Neural progenitor cell (in vitro differentiated cells): ENCODE measurements at regions not wholly inside any gene's neighbourhood (a gene's known extent, or its start where the extent isn't known, plus 50 kb on each side); places are given as distances from the start of the nearest gene placed in this dataset.

ENCODE experiments used
- DNase-seq: peaks from one replicate; pipeline ENCODE4 v3.0.0-alpha.2; 2016; ENCODE audit warnings: low spot score
- H2AFZ ChIP-seq: fragments of 200-600 bp; sonication (generic); replicated peaks from 2 replicates; pipeline ENCODE4 v1.6.1; 2016; ENCODE audit warnings: antibody characterized with exemption
- H3F3A ChIP-seq: fragments of 200-600 bp; sonication (generic); 2 replicates; pipeline ENCODE4 v1.6.1; 2016; ENCODE audit warnings: antibody characterized with exemption, low read depth
- H3K27ac ChIP-seq: fragments of 200-600 bp; sonication (generic); 2 replicates; pipeline ENCODE4 v1.5.1; 2016; ENCODE audit warnings: mild to moderate bottlenecking
- H3K27me3 ChIP-seq: fragments of 200-600 bp; sonication (generic); 2 replicates; pipeline ENCODE4 v1.6.1; 2016; ENCODE audit warnings: mild to moderate bottlenecking, moderate library complexity
- H3K36me3 ChIP-seq: fragments of 200-600 bp; sonication (generic); 2 replicates; pipeline ENCODE4 v1.5.1; 2016
- H3K4me1 ChIP-seq: fragments of 200-600 bp; sonication (generic); 2 replicates; pipeline ENCODE4 v1.6.1; 2016; ENCODE audit warnings: mixed run types
- H3K4me2 ChIP-seq: fragments of 200-600 bp; sonication (generic); 2 replicates; pipeline ENCODE4 v1.6.1; 2016
- H3K4me3 ChIP-seq: fragments of 200-600 bp; sonication (generic); 2 replicates; pipeline ENCODE4 v1.5.1; 2016
- H3K79me2 ChIP-seq: fragments of 200-600 bp; sonication (generic); 2 replicates; pipeline ENCODE4 v1.6.1; 2016; ENCODE audit warnings: low read depth
- H3K9ac ChIP-seq: fragments of 200-600 bp; sonication (generic); 2 replicates; pipeline ENCODE4 v1.6.1; 2016
- H3K9me3 ChIP-seq: fragments of 200-600 bp; sonication (generic); 2 replicates; pipeline ENCODE4 v1.5.1; 2016; ENCODE audit warnings: low read depth
- H4K20me1 ChIP-seq: fragments of 200-600 bp; sonication (generic); 2 replicates; pipeline ENCODE4 v1.6.1; 2016; ENCODE audit warnings: low read depth
- H3K27ac Mint-ChIP-seq: 3 replicates; pipeline ENCODE4 v1.8.0; 2021; ENCODE audit warnings: mixed read lengths
- H3K27me3 Mint-ChIP-seq: 2 replicates; pipeline ENCODE4 v1.8.0; 2022; ENCODE audit warnings: low read depth, mild to moderate bottlenecking, inconsistent platforms, moderate library complexity, mixed read lengths; ENCODE audit not compliant: insufficient read depth
- H3K36me3 Mint-ChIP-seq: 3 replicates; pipeline ENCODE4 v1.8.0; 2021; ENCODE audit warnings: mixed read lengths
- H3K4me1 Mint-ChIP-seq: 3 replicates; pipeline ENCODE4 v1.8.0; 2021; ENCODE audit warnings: mixed read lengths
- H3K4me3 Mint-ChIP-seq: 3 replicates; pipeline ENCODE4 v1.8.0; 2021; ENCODE audit warnings: mild to moderate bottlenecking, moderate library complexity, mixed read lengths
- H3K9me3 Mint-ChIP-seq: 3 replicates; pipeline ENCODE4 v1.8.0; 2020; ENCODE audit warnings: mixed read lengths
- EZH2 ChIP-seq: fragments of 200-600 bp; sonication (generic); IDR thresholded peaks from 2 replicates; pipeline ENCODE4 v1.6.1; 2017; ENCODE audit warnings: antibody characterized with exemption, mild to moderate bottlenecking, moderate library complexity
- EZH2phosphoT487 ChIP-seq: fragments of 200-600 bp; sonication (generic); IDR thresholded peaks from 2 replicates; pipeline ENCODE4 v1.6.1; 2017; ENCODE audit warnings: antibody characterized with exemption
- TF ChIP-seq, protein P1 (sequence below): fragments of 200-600 bp; sonication (generic); IDR thresholded peaks from 2 replicates; pipeline ENCODE4 v1.5.1; 2017; ENCODE audit warnings: antibody characterized with exemption, mild to moderate bottlenecking

DNA sequence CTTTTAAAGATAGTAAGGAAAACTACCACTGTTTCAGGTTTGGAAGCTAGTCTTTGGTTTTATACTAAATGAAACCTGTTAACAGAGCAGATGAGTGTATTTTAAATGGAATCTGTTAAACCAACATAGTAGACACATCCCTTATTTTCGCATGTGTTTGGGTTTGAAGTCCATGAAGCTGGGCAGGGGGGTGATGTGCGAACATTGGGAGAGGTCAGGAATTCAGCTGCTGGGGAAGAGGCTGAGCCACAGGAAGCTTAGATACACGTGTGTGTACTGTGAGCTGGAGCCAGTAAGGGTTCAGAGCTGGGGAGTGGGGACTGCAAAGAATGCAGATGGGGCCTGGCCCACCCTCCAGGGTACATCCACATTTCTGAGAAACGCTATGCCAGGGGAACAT lies 176.9 kb downstream of the VAPA start:
- Histone ChIP-seq H4K20me1 (peaks cover 8% of the 10 kb centered on the region), H3K36me3 (no peaks in the 10 kb centered on the region), H3K27me3 (no peaks in the 10 kb centered on the region), H3K4me2 (no peak overlapping the region), H3K4me1 (peaks cover 21% of the 10 kb centered on the region), H3K4me3 (no peak overlapping the region), H3K9ac (no peak overlapping the region), H3F3A (peaks cover 12% of the 10 kb centered on the region), H3K27ac (no peak overlapping the region), H3K79me2 (no peaks in the 10 kb centered on the region), H2AFZ (no peak overlapping the region), H3K9me3 (no peaks in the 10 kb centered on the region)
- no peak for TF ChIP-seq EZH2phosphoT487
- TF ChIP-seq, protein P1, sequence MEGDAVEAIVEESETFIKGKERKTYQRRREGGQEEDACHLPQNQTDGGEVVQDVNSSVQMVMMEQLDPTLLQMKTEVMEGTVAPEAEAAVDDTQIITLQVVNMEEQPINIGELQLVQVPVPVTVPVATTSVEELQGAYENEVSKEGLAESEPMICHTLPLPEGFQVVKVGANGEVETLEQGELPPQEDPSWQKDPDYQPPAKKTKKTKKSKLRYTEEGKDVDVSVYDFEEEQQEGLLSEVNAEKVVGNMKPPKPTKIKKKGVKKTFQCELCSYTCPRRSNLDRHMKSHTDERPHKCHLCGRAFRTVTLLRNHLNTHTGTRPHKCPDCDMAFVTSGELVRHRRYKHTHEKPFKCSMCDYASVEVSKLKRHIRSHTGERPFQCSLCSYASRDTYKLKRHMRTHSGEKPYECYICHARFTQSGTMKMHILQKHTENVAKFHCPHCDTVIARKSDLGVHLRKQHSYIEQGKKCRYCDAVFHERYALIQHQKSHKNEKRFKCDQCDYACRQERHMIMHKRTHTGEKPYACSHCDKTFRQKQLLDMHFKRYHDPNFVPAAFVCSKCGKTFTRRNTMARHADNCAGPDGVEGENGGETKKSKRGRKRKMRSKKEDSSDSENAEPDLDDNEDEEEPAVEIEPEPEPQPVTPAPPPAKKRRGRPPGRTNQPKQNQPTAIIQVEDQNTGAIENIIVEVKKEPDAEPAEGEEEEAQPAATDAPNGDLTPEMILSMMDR: no peak
- no peak for TF ChIP-seq EZH2
- Mint-ChIP-seq H3K4me3 (no peak overlapping the region), H3K27ac (no peak overlapping the region), H3K9me3 (peaks cover 19% of the 10 kb centered on the region), H3K27me3 (peaks cover 12% of the 10 kb centered on the region), H3K4me1 (peaks cover 45% of the 10 kb centered on the region), H3K36me3 (peaks cover 2% of the 10 kb centered on the region)
- no peak for DNase-seq

DNA sequence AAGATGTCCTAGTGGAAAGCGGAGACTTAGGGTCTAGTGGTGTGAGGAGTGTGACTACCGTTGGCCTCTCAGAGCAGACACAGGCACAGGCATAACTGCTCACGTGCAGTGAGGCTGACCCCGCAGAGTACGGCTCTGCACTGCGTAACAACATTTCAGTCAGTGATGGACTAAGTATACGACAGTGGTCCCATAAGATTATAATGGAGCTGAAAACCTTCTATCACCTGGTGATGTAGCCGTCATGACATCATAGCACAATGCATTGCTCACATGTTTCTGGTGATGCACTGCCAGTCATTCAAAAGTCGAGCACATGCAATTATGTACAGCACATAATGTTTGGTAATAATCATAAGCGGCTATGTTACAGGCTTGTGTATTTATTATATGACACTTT lies 179.6 kb downstream of the VAPA start:
- TF ChIP-seq, protein P1: no peak
- TF ChIP-seq EZH2 (no peak), EZH2phosphoT487 (no peak)
- H4K20me1 ChIP-seq: no peaks in the 10 kb centered on the region
- Mint-ChIP-seq H3K27me3 (peaks cover 18% of the 10 kb centered on the region), H3K36me3 (peaks cover 4% of the 10 kb centered on the region), H3K4me3 (no peak overlapping the region), H3K27ac (no peak overlapping the region), H3K9me3 (peaks cover 23% of the 10 kb centered on the region), H3K4me1 (peaks cover 22% of the 10 kb centered on the region)
- no peaks in the 10 kb centered on the region for H3K36me3 ChIP-seq
- no peaks in the 10 kb centered on the region for H3K27me3 ChIP-seq
- no peak overlapping the region for H3K27ac ChIP-seq
- DNase-seq: no peak
- H3K4me3 ChIP-seq: no peak overlapping the region
- H3K9me3 ChIP-seq: no peaks in the 10 kb centered on the region
- H3F3A ChIP-seq: no peaks in the 10 kb centered on the region
- H3K4me1 ChIP-seq: peaks cover 9% of the 10 kb centered on the region
- no peak overlapping the region for H2AFZ ChIP-seq
- H3K9ac ChIP-seq: no peak overlapping the region
- no peak overlapping the region for H3K4me2 ChIP-seq
- no peaks in the 10 kb centered on the region for H3K79me2 ChIP-seq

DNA sequence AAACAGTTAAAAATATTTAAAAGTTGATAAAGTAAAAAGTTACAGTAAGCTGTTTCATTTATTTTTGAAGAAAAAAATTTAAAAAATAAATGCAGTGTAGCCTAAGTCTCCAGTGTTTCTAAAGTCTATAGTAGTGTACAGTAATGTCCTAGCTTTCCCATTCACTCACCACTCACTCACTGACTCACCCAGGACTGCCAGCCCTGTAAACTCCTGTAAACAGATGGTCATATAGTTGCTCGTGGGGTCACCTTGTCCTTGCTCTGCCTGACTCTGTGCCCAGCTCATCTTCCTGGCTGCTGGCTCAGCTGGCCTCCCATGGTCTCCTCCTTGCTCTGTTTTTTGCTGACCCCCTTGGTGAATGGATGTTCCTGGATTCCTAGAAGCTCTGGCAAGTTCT lies 180.3 kb downstream of the VAPA start:
- H3K9ac ChIP-seq: no peak overlapping the region
- Mint-ChIP-seq H3K9me3 (peaks cover 21% of the 10 kb centered on the region), H3K27me3 (peaks cover 20% of the 10 kb centered on the region), H3K4me1 (peaks cover 18% of the 10 kb centered on the region), H3K4me3 (no peak overlapping the region), H3K27ac (no peak overlapping the region), H3K36me3 (peaks cover 3% of the 10 kb centered on the region)
- TF ChIP-seq EZH2 (no peak), EZH2phosphoT487 (no peak)
- TF ChIP-seq, protein P1: no peak
- H3K4me3 ChIP-seq: no peak overlapping the region
- H4K20me1 ChIP-seq: no peaks in the 10 kb centered on the region
- H3K4me1 ChIP-seq: peaks cover 9% of the 10 kb centered on the region
- no peak overlapping the region for H2AFZ ChIP-seq
- H3K4me2 ChIP-seq: no peak overlapping the region
- no peaks in the 10 kb centered on the region for H3F3A ChIP-seq
- no peaks in the 10 kb centered on the region for H3K27me3 ChIP-seq
- H3K27ac ChIP-seq: no peak overlapping the region
- no peaks in the 10 kb centered on the region for H3K9me3 ChIP-seq
- H3K79me2 ChIP-seq: no peaks in the 10 kb centered on the region
- H3K36me3 ChIP-seq: no peaks in the 10 kb centered on the region
- DNase-seq: no peak

DNA sequence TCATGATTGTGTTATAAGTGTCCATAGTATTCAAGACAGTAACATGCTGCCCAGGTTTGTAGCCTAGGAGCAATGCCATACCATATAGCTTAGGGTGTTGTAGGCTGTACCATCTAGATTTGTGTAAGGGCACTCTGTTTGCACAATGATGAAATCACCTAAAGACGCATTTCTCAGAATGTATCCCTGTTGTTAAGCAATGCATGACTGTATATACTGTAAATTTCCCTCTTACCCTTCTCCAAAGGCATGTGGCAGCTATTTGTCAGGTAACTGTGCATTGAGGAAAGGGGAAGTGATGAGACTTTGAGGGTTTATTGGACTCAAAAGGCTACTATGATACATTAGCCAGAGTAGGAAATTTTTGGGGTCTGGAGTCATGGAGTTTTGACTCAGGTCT lies 180.8 kb downstream of the VAPA start:
- H3K4me3 Mint-ChIP-seq: no peak overlapping the region
- peaks cover 20% of the 10 kb centered on the region for H3K27me3 Mint-ChIP-seq
- H3K4me1 Mint-ChIP-seq: peaks cover 17% of the 10 kb centered on the region
- Histone ChIP-seq H3K27me3 (no peaks in the 10 kb centered on the region), H2AFZ (no peak overlapping the region), H3K36me3 (no peaks in the 10 kb centered on the region), H3K27ac (no peak overlapping the region), H3K4me3 (no peak overlapping the region), H3K4me1 (peaks cover 9% of the 10 kb centered on the region), H3K79me2 (no peaks in the 10 kb centered on the region), H3F3A (no peaks in the 10 kb centered on the region), H4K20me1 (no peaks in the 10 kb centered on the region), H3K9ac (no peak overlapping the region), H3K9me3 (no peaks in the 10 kb centered on the region), H3K4me2 (no peak overlapping the region)
- peaks cover 23% of the 10 kb centered on the region for H3K9me3 Mint-ChIP-seq
- no peak for TF ChIP-seq EZH2
- no peak for TF ChIP-seq EZH2phosphoT487
- TF ChIP-seq, protein P1: no peak
- no peak for DNase-seq
- H3K36me3 Mint-ChIP-seq: peaks cover 2% of the 10 kb centered on the region
- no peak overlapping the region for H3K27ac Mint-ChIP-seq
